Neuronal stem cell (in vitro differentiated cells): ENCODE measurements at regions not wholly inside any gene's neighbourhood (a gene's known extent, or its start where the extent isn't known, plus 50 kb on each side); places are given as distances from the start of the nearest gene placed in this dataset.

Source experiments
- DNase-seq: peaks from one replicate; pipeline ENCODE4 v3.0.0-alpha.2; 2013; ENCODE audit warnings: low spot score
- H2AFZ ChIP-seq: one replicate; pipeline ENCODE4 v1.6.1; 2013; ENCODE audit warnings: mild to moderate bottlenecking, low read length, inconsistent platforms
- H2AK5ac ChIP-seq: 2 replicates; pipeline ENCODE4 v1.6.1; 2013; ENCODE audit warnings: low read depth, mild to moderate bottlenecking, inconsistent platforms, low read length, moderate library complexity, mixed read lengths
- H2BK120ac ChIP-seq: 2 replicates; pipeline ENCODE4 v1.6.1; 2013; ENCODE audit warnings: low read depth, mild to moderate bottlenecking, inconsistent platforms, low read length, moderate library complexity, mixed read lengths
- H2BK12ac ChIP-seq: one replicate; pipeline ENCODE4 v1.6.1; 2013; ENCODE audit warnings: low read length, inconsistent platforms
- H2BK15ac ChIP-seq: 2 replicates; pipeline ENCODE4 v1.6.1; 2013; ENCODE audit warnings: mild to moderate bottlenecking, low read length, inconsistent platforms, mixed read lengths
- H2BK5ac ChIP-seq: one replicate; pipeline ENCODE4 v1.6.1; 2013; ENCODE audit warnings: inconsistent platforms, mild to moderate bottlenecking, low read length, moderate library complexity
- H3K14ac ChIP-seq: one replicate; pipeline ENCODE4 v1.6.1; 2013; ENCODE audit warnings: low read length, inconsistent platforms
- H3K18ac ChIP-seq: 2 replicates; pipeline ENCODE4 v1.6.1; 2013; ENCODE audit warnings: low read length, inconsistent platforms
- H3K23ac ChIP-seq: 2 replicates; pipeline ENCODE4 v1.6.1; 2013; ENCODE audit warnings: low read depth, mild to moderate bottlenecking, mixed read lengths, low read length, inconsistent platforms; ENCODE audit not compliant: poor library complexity
- H3K27ac ChIP-seq: replicated peaks from 3 replicates; pipeline ENCODE4 v1.5.1; 2013; ENCODE audit warnings: low read length, inconsistent platforms
- H3K27me3 ChIP-seq, 3 experiments: 2 replicates each; pipeline ENCODE4 v1.6.1; 2013; ENCODE audit warnings: low read length in 3 of 3, mild to moderate bottlenecking in 2 of 3, inconsistent platforms in 1 of 3, low read depth in 1 of 3, mixed read lengths in 1 of 3, moderate library complexity in 1 of 3; ENCODE audit not compliant: control insufficient read depth in 3 of 3, insufficient read depth in 3 of 3
- H3K36me3 ChIP-seq, 2 donors: replicated peaks in 1 of 2; 2 replicates each; pipeline ENCODE4 v1.6.1; 2013; ENCODE audit warnings: low read length in 2 of 2; ENCODE audit not compliant: control insufficient read depth in 2 of 2, insufficient read depth in 2 of 2
- H3K4ac ChIP-seq: 2 replicates; pipeline ENCODE4 v1.6.1; 2013; ENCODE audit warnings: inconsistent platforms, mild to moderate bottlenecking, low read length, moderate library complexity
- H3K4me1 ChIP-seq, 2 donors: 1 replicate in 1 of 2; 2 replicates in 1 of 2; pipeline ENCODE4 v1.6.1; 2013; ENCODE audit warnings: low read length in 2 of 2, low read depth in 1 of 2; ENCODE audit not compliant: control insufficient read depth in 2 of 2, insufficient read depth in 1 of 2
- H3K4me2 ChIP-seq: one replicate; pipeline ENCODE4 v1.6.1; 2013; ENCODE audit warnings: mild to moderate bottlenecking, low read length, inconsistent platforms; ENCODE audit not compliant: insufficient read depth, poor library complexity, severe bottlenecking
- H3K4me3 ChIP-seq, 2 donors: 2 replicates each; pipeline ENCODE4 v1.5.1; 2013; ENCODE audit warnings: low read length in 2 of 2, mild to moderate bottlenecking in 2 of 2, inconsistent platforms in 1 of 2, moderate library complexity in 1 of 2
- H3K79me1 ChIP-seq: one replicate; pipeline ENCODE4 v1.6.1; 2013; ENCODE audit warnings: low read depth, mild to moderate bottlenecking, inconsistent platforms, low read length, moderate library complexity
- H3K9ac ChIP-seq: one replicate; pipeline ENCODE4 v1.6.1; 2013; ENCODE audit warnings: mild to moderate bottlenecking, low read depth, low read length, inconsistent platforms; ENCODE audit not compliant: poor library complexity
- H3K9me3 ChIP-seq, 2 donors: replicated peaks in 1 of 2; 2 replicates each; pipeline versions ENCODE3 to v1.6.1; 2013; ENCODE audit warnings: low read length in 2 of 2, mild to moderate bottlenecking in 2 of 2, inconsistent platforms in 1 of 2, low read depth in 1 of 2, mixed read lengths in 1 of 2, moderate library complexity in 1 of 2; ENCODE audit not compliant: control insufficient read depth in 2 of 2, insufficient read depth in 1 of 2
- H4K8ac ChIP-seq: one replicate; pipeline ENCODE4 v1.6.1; 2013; ENCODE audit warnings: low read depth, mild to moderate bottlenecking, inconsistent platforms, low read length, moderate library complexity
- H4K91ac ChIP-seq: one replicate; pipeline ENCODE4 v1.6.1; 2013; ENCODE audit warnings: low read length, low read depth, mild to moderate bottlenecking, inconsistent platforms; ENCODE audit not compliant: poor library complexity
- WGBS, 2 donors: extraction: QIAGEN DNeasy Blood & Tissue Kit; methylation state at CpG; one replicate each; pipeline ENCODE4 v1.1.7; 2013; ENCODE audit warnings: missing lambda C conversion rate in 2 of 2, mixed read lengths in 1 of 2; ENCODE audit not compliant: insufficient read length in 2 of 2, insufficient replicate concordance in 1 of 2; ENCODE audit errors: extremely low coverage in 2 of 2; 5-methylcytosine and 5-hydroxymethylcytosine counted together

DNA sequence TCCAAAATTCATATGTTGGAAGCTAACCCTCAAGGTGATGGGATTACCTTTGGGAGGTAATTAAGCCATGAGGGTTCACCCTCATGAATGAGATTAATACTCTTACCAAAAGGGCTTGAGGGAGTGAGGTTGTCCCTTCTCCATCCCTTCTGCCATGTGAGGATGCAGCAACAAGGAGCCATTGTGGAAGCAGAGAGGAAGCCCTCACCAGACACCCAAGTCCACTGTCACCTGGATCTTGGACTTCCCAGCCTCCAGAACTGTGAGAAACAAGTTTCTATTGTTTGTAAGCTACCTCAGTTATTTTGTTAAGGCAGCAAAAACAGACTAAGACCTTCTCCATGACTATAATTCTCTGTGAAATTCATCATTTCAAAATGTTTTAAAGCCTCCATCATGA, 125.7 kb downstream of the FAM124B start:
- Histone ChIP-seq H2BK120ac (no peak overlapping the region), H2BK5ac (no peak overlapping the region), H3K9me3 (no peaks in the 10 kb centered on the region), H3K18ac (no peak overlapping the region), H2AFZ (no peak overlapping the region), H3K36me3 (no peaks in the 10 kb centered on the region), H3K14ac (no peak overlapping the region), H2BK15ac (no peak overlapping the region), H4K8ac (no peak overlapping the region), H3K4me2 (no peak overlapping the region), H2AK5ac (no peak overlapping the region), H3K23ac (no peak overlapping the region), H2BK12ac (no peak overlapping the region), H4K91ac (no peak overlapping the region), H3K4ac (no peak overlapping the region), H3K27me3 (no peaks in the 10 kb centered on the region), H3K4me3 (no peak overlapping the region), H3K27ac (no peak overlapping the region), H3K4me1 (no peaks in the 10 kb centered on the region), H3K79me1 (no peaks in the 10 kb centered on the region), H3K9ac (no peak overlapping the region)
- DNase-seq: no peak

DNA sequence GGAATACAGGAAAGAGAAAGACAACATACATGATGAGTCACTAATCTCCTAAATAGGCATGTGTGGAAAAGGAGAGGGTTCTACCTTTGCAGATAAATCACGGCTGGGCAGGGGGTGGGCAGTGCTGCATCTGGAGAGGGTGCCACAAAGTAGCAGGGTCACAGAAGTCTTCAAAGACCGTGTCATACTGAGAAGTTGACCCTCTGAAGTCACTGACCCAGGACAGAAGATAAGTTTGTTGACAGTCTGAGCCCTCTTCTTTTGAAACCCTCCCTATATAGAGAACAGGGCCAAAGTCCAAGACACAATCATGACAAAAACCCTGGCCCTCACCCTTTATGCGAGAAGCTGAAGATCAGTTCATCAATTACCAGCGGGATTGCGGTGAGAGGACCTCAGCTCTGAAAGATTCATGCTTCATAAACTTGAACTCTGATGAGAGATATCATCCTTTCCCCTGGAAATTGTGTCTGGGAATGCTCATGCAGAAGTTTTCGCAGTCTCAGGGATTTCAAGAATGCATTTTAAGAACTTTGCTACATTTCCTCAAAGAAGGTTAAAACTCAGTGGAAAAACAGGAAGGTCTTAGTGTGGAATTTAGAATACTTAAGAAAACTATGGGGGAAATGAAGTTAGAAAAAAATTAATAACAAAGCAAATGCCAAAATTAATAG, 129.5 kb downstream of the FAM124B start:
- no peak overlapping the region for H3K27ac ChIP-seq
- no peak overlapping the region for H2BK5ac ChIP-seq

DNA sequence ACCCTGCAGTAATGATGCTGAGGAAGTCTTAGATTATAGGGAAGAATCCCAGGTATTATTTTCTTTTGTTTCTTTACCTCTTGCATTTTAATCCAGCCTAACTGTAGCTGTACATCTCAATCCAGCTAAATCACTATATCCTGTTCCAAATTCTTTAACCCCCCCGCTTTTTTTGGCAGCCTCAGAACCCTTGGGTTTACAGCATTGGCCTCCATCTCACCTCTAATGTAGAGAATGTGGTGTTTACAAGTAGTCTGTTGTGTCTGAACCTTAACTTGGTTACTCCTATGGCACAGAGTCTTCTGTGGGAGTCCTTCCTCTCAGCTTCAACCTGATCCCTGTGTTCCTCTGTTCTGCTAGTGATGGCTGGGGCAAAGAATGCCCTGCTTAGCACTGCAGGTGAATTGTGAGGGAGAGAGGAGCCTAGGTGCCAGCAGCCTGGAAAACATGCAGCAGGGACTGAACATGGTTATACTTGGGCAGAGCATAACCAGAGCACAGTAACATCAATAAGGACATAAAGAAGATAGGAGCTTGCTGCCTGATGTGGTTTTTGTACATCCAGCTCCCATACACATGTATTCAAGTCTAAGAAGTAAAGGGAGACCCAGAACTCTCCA, 130.2 kb downstream of the FAM124B start:
- H2BK15ac ChIP-seq: no peak overlapping the region
- no peak overlapping the region for H3K4me3 ChIP-seq
- no peak overlapping the region for H2AFZ ChIP-seq
- no peaks in the 10 kb centered on the region for H3K9me3 ChIP-seq
- H3K4me2 ChIP-seq: no peak overlapping the region
- H3K23ac ChIP-seq: no peak overlapping the region
- H3K79me1 ChIP-seq: no peaks in the 10 kb centered on the region
- H3K27me3 ChIP-seq: no peaks in the 10 kb centered on the region
- no peak overlapping the region for H4K91ac ChIP-seq
- no peak overlapping the region for H3K18ac ChIP-seq
- H4K8ac ChIP-seq: no peak overlapping the region
- no CpG with 5 or more reads among the region's 1 CpG for WGBS, 2 donors
- no peak overlapping the region for H2BK12ac ChIP-seq
- DNase-seq: no peak
- no peak overlapping the region for H2BK120ac ChIP-seq
- no peak overlapping the region for H3K4ac ChIP-seq
- no peak overlapping the region for H2AK5ac ChIP-seq
- no peaks in the 10 kb centered on the region for H3K36me3 ChIP-seq
- no peak overlapping the region for H2BK5ac ChIP-seq
- no peak overlapping the region for H3K14ac ChIP-seq
- H3K4me1 ChIP-seq: no peaks in the 10 kb centered on the region
- no peak overlapping the region for H3K27ac ChIP-seq
- no peak overlapping the region for H3K9ac ChIP-seq

More for the DNA sequence above, 129.5 kb downstream of the FAM124B start:
- Histone ChIP-seq H3K36me3 (no peaks in the 10 kb centered on the region), H3K4me1 (no peaks in the 10 kb centered on the region), H3K14ac (no peak overlapping the region), H3K9me3 (no peaks in the 10 kb centered on the region), H3K79me1 (no peaks in the 10 kb centered on the region), H3K23ac (no peak overlapping the region), H3K4me2 (no peak overlapping the region), H2BK15ac (no peak overlapping the region), H3K9ac (no peak overlapping the region), H3K18ac (no peak overlapping the region), H2AFZ (no peak overlapping the region), H4K91ac (no peak overlapping the region), H3K27me3 (no peaks in the 10 kb centered on the region), H2BK12ac (no peak overlapping the region), H4K8ac (no peak overlapping the region), H2BK120ac (no peak overlapping the region), H3K4me3 (no peak overlapping the region), H3K4ac (no peak overlapping the region), H2AK5ac (no peak overlapping the region)
- no CpG with 5 or more reads among the region's 6 CpGs for WGBS, 2 donors
- DNase-seq: no peak

DNA sequence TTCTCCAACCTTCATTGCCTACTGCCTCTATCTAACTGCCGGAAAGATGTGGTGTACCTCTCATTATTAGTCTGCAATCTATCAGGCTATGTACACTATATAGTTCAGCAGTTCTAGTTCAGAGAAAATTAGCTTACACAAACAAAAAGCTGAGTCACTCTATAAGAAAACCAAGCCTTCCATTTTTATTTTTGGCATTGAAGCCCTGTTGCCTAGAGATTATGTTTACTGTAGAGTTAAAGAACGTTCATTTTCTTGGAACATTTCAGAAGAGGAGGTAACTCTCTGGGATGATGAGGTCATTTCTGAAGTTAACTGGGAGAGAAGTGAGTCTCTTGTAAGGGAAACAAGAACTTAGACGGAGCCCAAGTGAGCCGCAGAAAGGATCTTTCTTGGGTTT, 133.5 kb downstream of the FAM124B start:
- no peak overlapping the region for H2AK5ac ChIP-seq
- no peak overlapping the region for H3K4ac ChIP-seq
- no peak overlapping the region for H3K18ac ChIP-seq
- no peaks in the 10 kb centered on the region for H3K79me1 ChIP-seq
- no peak overlapping the region for H3K27ac ChIP-seq
- no peak overlapping the region for H3K9ac ChIP-seq
- no peak overlapping the region for H2AFZ ChIP-seq
- no peaks in the 10 kb centered on the region for H3K27me3 ChIP-seq
- H3K23ac ChIP-seq: no peak overlapping the region
- WGBS, 2 donors: no CpG with 5 or more reads among the region's 4 CpGs
- no peak overlapping the region for H4K8ac ChIP-seq
- H3K9me3 ChIP-seq: no peaks in the 10 kb centered on the region
- H3K36me3 ChIP-seq: no peaks in the 10 kb centered on the region
- H2BK5ac ChIP-seq: no peak overlapping the region
- no peak overlapping the region for H2BK15ac ChIP-seq
- DNase-seq: no peak
- no peaks in the 10 kb centered on the region for H3K4me1 ChIP-seq
- H3K14ac ChIP-seq: no peak overlapping the region
- no peak overlapping the region for H2BK12ac ChIP-seq
- no peak overlapping the region for H3K4me2 ChIP-seq
- no peak overlapping the region for H3K4me3 ChIP-seq
- H2BK120ac ChIP-seq: no peak overlapping the region
- no peak overlapping the region for H4K91ac ChIP-seq
